Common myeloid progenitor, CD34-positive (primary cell): ENCODE measurements at regions not wholly inside any gene's neighbourhood (a gene's known extent, or its start where the extent isn't known, plus 50 kb on each side); places are given as distances from the start of the nearest gene placed in this dataset.
A peak's percentile ranks its signal among the peaks of the same experiment; 100 is the strongest.
"Not testable (repeated sequence)": the region's sequence is repeated elsewhere in the genome, so short reads cannot be mapped to it uniquely, and the experiment has no call there.

Experiments
- CTCF ChIA-PET: fragments of 350-600 bp; sonication (Branson Sonifier 250); formaldehyde crosslinking; loops from one replicate; lab custom pipeline; 2021; ENCODE audit warnings: antibody characterized with exemption; lab: Charles Lee
- POLR2A ChIA-PET: fragments of 350-600 bp; sonication (Branson Sonifier 250); formaldehyde crosslinking; loops from one replicate; lab custom pipeline; 2021; ENCODE audit warnings: antibody characterized with exemption; lab: Charles Lee
- DNase-seq, 3 donors: peaks; one replicate each; pipeline versions ENCODE4 v3.0.0 to v3.0.0-alpha.2; 2013
- H3K27ac ChIP-seq, 2 experiments: 1 replicate in 1 of 2; 2 replicates in 1 of 2; pipeline ENCODE4 v1.7.0; 2013; ENCODE audit warnings: inconsistent platforms in 2 of 2, low read length in 2 of 2, mild to moderate bottlenecking in 2 of 2, low read depth in 1 of 2, moderate library complexity in 1 of 2; ENCODE audit not compliant: severe bottlenecking in 2 of 2, insufficient read depth in 1 of 2, poor library complexity in 1 of 2
- H3K27me3 ChIP-seq, 5 experiments: replicated peaks in 2 of 5; 1 replicate in 3 of 5; 2 replicates in 2 of 5; pipeline versions ENCODE4 v1.6.1 to v1.7.0; 2013; ENCODE audit warnings: low read length in 4 of 5, mild to moderate bottlenecking in 2 of 5, moderate library complexity in 2 of 5, inconsistent platforms in 1 of 5; ENCODE audit not compliant: insufficient read depth in 5 of 5, control insufficient read depth in 4 of 5
- H3K36me3 ChIP-seq, 4 experiments: 1 replicate in 2 of 4; 2 replicates in 2 of 4; pipeline versions ENCODE4 v1.6.1 to v1.7.0; 2013; ENCODE audit warnings: low read length in 3 of 4, control low read depth in 1 of 4, mild to moderate bottlenecking in 1 of 4; ENCODE audit not compliant: control insufficient read depth in 4 of 4, insufficient read depth in 4 of 4
- H3K4me1 ChIP-seq, 4 experiments: 1 replicate in 3 of 4; 2 replicates in 1 of 4; pipeline versions ENCODE4 v1.6.1 to v1.7.1; 2013; ENCODE audit warnings: low read length in 3 of 4, mild to moderate bottlenecking in 3 of 4, control low read depth in 1 of 4, inconsistent platforms in 1 of 4, moderate library complexity in 1 of 4; ENCODE audit not compliant: control insufficient read depth in 4 of 4, insufficient read depth in 4 of 4; ENCODE audit errors: control extremely low read depth in 1 of 4
- H3K4me3 ChIP-seq, 7 experiments: 1 replicate in 4 of 7; 2 replicates in 3 of 7; pipeline versions ENCODE4 v1.5.1 to v1.7.0; 2013; ENCODE audit warnings: mild to moderate bottlenecking in 7 of 7, low read length in 6 of 7, moderate library complexity in 6 of 7, inconsistent platforms in 2 of 7, low read depth in 2 of 7, control low read depth in 1 of 7; ENCODE audit not compliant: insufficient read depth in 4 of 7, control insufficient read depth in 1 of 7; ENCODE audit errors: extremely low read depth in 1 of 7
- H3K9me3 ChIP-seq, 5 experiments: 1 replicate in 4 of 5; 2 replicates in 1 of 5; pipeline versions ENCODE4 v1.6.1 to v1.7.1; 2013; ENCODE audit warnings: low read length in 4 of 5, mild to moderate bottlenecking in 2 of 5, inconsistent platforms in 1 of 5, low read depth in 1 of 5, moderate library complexity in 1 of 5; ENCODE audit not compliant: control insufficient read depth in 4 of 5, insufficient read depth in 2 of 5; ENCODE audit errors: control extremely low read depth in 1 of 5
- WGBS: methylation state at CpG from one replicate; pipeline ENCODE4 v1.1.5; 2013; ENCODE audit not compliant: insufficient coverage; 5-methylcytosine and 5-hydroxymethylcytosine counted together

GRCh38 chr13:86892330-86892729 is 778.8 kb upstream of the SLITRK5 start:
- peak in 1 of 3 donors; percentile 24 for DNase-seq
- Histone ChIP-seq H3K9me3 (peaks cover 0 to 4% (median 0%) of the 10 kb centered on the region in 5 experiments), H3K4me1 (no peaks in the 10 kb centered on the region), H3K27me3 (no peaks in the 10 kb centered on the region), H3K27ac (no peak overlapping the region), H3K4me3 (no peak overlapping the region), H3K36me3 (no peaks in the 10 kb centered on the region)
- POLR2A ChIA-PET = no interaction called here
- CTCF ChIA-PET = no interaction called here
- no CpG with 5 or more reads among the region's 3 CpGs for WGBS

- DNase-seq = no peak
- no peaks in the 10 kb centered on the region for H3K9me3 ChIP-seq
- H3K4me1 ChIP-seq = no peaks in the 10 kb centered on the region
- ChIA-PET POLR2A (interaction anchor here (0.5 kb wide), 1 partner anchor 22 kb away, joined by 3 read pairs; no protein-coding TSS in a partner anchor), CTCF (interaction anchor here (0.7 kb wide), 1 partner anchor 20 kb away, joined by 3 read pairs; no protein-coding TSS in a partner anchor)
- no CpG with 5 or more reads among the region's 1 CpG for WGBS
- H3K36me3 ChIP-seq = no peaks in the 10 kb centered on the region
- H3K27me3 ChIP-seq = no peaks in the 10 kb centered on the region
- no peak overlapping the region for H3K4me3 ChIP-seq
- no peak overlapping the region for H3K27ac ChIP-seq
Measured at GRCh38 chr13:86900906-86901305, 770.3 kb upstream of the SLITRK5 start.

GRCh38 chr13:86906127-86906874 is 764.9 kb upstream of the SLITRK5 start:
- Histone ChIP-seq H3K9me3 (no peaks in the 10 kb centered on the region), H3K4me1 (no peaks in the 10 kb centered on the region), H3K27ac (no peak overlapping the region), H3K4me3 (no peak overlapping the region), H3K36me3 (no peaks in the 10 kb centered on the region), H3K27me3 (no peaks in the 10 kb centered on the region)
- no CpG with 5 or more reads among the region's 7 CpGs for WGBS
- DNase-seq = no peak
- CTCF ChIA-PET = interaction anchor here (1.1 kb wide), 1 partner anchor 10 kb away, joined by 3 read pairs; no protein-coding TSS in a partner anchor
- POLR2A ChIA-PET = no interaction called here

- ChIA-PET POLR2A (no interaction called here), CTCF (no interaction called here)
- no CpG with 5 or more reads among the region's 2 CpGs for WGBS
Measured at GRCh38 chr13:86907156-86907555, 764.0 kb upstream of the SLITRK5 start.

GRCh38 chr13:86909318-86909717 is 761.9 kb upstream of the SLITRK5 start:
- Histone ChIP-seq H3K4me1 (no peaks in the 10 kb centered on the region), H3K4me3 (no peak overlapping the region), H3K9me3 (peaks cover 0 to 2% (median 0%) of the 10 kb centered on the region in 5 experiments), H3K27ac (no peak overlapping the region), H3K36me3 (no peaks in the 10 kb centered on the region), H3K27me3 (no peaks in the 10 kb centered on the region)
- ChIA-PET CTCF (interaction anchor here (1.2 kb wide), 1 partner anchor 22 kb away, joined by 3 read pairs; no protein-coding TSS in a partner anchor), POLR2A (no interaction called here)
- WGBS = 100% methylated on average over 6 of the region's 6 CpGs
- DNase-seq = no peak

More at GRCh38 chr13:86907156-86907555, 764.0 kb upstream of the SLITRK5 start:
- no peaks in the 10 kb centered on the region for H3K27me3 ChIP-seq
- H3K36me3 ChIP-seq = no peaks in the 10 kb centered on the region
- DNase-seq = no peak
- H3K4me1 ChIP-seq = no peaks in the 10 kb centered on the region
- H3K4me3 ChIP-seq = no peak overlapping the region
- H3K9me3 ChIP-seq = no peaks in the 10 kb centered on the region
- H3K27ac ChIP-seq = no peak overlapping the region

GRCh38 chr13:86914757-86915156 is 756.4 kb upstream of the SLITRK5 start:
- no peak overlapping the region for H3K4me3 ChIP-seq
- 98% methylated on average over 4 of the region's 5 CpGs for WGBS
- no peaks in the 10 kb centered on the region for H3K36me3 ChIP-seq
- H3K27me3 ChIP-seq = no peaks in the 10 kb centered on the region
- POLR2A ChIA-PET = no interaction called here
- H3K4me1 ChIP-seq = peaks cover 0 to 2% (median 0%) of the 10 kb centered on the region in 4 experiments
- CTCF ChIA-PET = interaction anchor here (1.5 kb wide), 1 partner anchor 19 kb away, joined by 3 read pairs; no protein-coding TSS in a partner anchor
- peaks cover 0 to 2% (median 0%) of the 10 kb centered on the region in 5 experiments for H3K9me3 ChIP-seq
- no peak overlapping the region for H3K27ac ChIP-seq
- DNase-seq = no peak

GRCh38 chr13:86917438-86917837 is 753.7 kb upstream of the SLITRK5 start:
- H3K4me1 ChIP-seq, CTCF ChIA-PET, H3K27me3 ChIP-seq, H3K36me3 ChIP-seq, H3K9me3 ChIP-seq, POLR2A ChIA-PET, H3K4me3 ChIP-seq, H3K27ac ChIP-seq, DNase-seq: not testable (repeated sequence)
- WGBS = no CpG with 5 or more reads among the region's 10 CpGs
